GM19372 (cell line): ENCODE measurements at regions not wholly inside any gene's neighbourhood (a gene's known extent, or its start where the extent isn't known, plus 50 kb on each side); places are given as distances from the start of the nearest gene placed in this dataset.

Experiments
- ATAC-seq: cut with Tn5 transposase; IDR thresholded peaks from one replicate; pipeline ENCODE4 v1.9.1; 2021; ENCODE audit warnings: mild to moderate bottlenecking, low read depth, moderate library complexity; ENCODE audit not compliant: unreplicated experiment

- no peak for ATAC-seq
These were observed 58.8 kb downstream of the SPRY1 start for GRCh38 chr4:123455360-123455759.

DNA sequence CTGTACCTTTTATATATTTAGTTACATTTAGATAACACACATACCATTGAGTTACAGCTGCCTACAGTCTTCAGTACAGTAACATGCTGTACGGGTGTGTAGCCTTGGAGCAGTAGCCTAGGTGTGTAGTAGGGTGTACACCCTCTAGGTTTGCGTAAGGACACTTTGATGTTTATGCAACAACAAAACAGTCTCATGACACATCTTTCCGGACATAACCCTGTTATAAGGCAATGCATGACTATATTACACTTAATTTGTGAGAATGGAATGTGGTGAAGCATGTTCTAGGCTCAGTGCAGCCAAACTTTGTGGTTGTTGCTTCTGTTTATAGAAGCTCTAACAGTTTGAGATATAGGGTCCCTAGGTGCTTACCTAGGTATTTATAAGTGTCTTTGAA, 65.4 kb downstream of the SPRY1 start:
- no peak for ATAC-seq

DNA sequence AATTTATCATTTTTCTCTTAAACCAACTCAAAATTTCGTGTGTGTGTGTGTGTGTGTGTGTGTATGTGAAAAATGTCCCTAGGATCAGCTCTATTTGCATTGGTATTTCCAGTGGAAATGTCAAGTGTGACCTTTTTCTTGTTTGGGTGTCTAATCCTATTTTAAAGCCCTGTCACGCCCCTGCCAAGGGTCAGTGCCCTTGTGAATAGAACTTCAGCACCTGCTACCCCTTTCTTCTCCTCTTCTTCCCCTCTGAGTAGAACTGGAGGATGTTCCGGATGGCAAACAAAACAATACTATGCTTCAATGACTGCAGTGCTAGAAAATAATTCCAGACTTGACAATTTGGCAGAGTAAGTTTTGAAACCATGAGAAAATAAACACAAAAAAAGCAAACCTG, 67.3 kb downstream of the SPRY1 start:
- no peak for ATAC-seq

GRCh38 chr4:123465416-123465815, 68.8 kb downstream of the SPRY1 start:
- no peak for ATAC-seq

DNA sequence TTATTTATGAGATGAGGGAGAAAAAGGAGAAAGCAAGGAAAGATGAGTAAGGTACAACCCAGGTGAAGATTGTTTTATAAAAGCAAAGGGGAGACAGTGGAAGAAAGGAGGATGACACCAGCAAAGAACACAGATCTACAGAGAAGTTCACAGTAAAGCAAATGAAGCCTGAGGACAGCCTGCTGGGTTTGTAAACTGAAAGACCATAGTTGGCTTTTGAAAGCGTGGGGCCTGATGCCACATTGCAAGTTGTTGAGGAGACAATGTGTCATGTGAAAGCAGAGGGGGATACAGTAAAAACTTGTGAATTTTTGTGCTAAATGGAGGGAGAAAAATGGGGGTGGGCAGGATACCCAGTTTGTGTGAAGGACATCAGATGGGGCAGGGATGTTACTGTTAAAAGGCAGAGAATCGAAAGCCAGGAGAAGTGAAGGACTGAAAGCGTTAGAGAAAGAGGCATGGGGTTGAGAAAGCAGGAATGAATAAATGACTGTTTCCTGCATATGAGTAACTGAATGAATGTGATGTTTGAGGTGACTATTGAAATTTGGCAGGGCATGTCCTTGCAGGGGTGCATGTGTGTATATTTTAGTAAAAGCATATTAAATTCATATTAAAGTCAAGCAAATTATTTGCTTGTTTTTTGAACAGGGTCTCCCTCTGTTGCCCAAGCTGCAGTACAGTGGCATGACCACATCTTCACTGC, 69.6 kb downstream of the SPRY1 start:
- ATAC-seq, result no peak

GRCh38 chr4:123468479-123469031, 72.0 kb downstream of the SPRY1 start:
- no peak for ATAC-seq

- ATAC-seq, result no peak
These were observed 72.7 kb downstream of the SPRY1 start for GRCh38 chr4:123469245-123469644.

DNA sequence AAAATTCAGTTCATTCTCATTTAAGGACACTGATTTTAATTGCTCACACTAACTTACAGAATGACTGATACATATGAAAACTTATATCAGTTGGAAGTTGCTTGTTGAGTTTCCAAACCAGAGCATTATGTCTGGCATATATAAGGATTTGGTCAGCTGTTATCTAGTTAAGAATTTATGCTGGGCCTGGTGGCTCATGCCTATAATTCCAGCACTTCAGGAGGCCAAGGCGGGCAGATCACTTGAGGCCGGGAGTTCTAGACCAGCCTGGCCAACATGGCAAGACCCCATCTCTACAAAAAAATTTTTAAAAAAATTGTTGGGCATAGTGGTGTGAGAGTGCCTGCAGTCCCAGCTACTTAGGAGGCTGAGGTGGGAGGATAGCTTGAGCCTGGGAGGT, 73.1 kb downstream of the SPRY1 start:
- ATAC-seq, result no peak

- no peak for ATAC-seq
These were observed 74.0 kb downstream of the SPRY1 start for GRCh38 chr4:123470640-123471039.

DNA sequence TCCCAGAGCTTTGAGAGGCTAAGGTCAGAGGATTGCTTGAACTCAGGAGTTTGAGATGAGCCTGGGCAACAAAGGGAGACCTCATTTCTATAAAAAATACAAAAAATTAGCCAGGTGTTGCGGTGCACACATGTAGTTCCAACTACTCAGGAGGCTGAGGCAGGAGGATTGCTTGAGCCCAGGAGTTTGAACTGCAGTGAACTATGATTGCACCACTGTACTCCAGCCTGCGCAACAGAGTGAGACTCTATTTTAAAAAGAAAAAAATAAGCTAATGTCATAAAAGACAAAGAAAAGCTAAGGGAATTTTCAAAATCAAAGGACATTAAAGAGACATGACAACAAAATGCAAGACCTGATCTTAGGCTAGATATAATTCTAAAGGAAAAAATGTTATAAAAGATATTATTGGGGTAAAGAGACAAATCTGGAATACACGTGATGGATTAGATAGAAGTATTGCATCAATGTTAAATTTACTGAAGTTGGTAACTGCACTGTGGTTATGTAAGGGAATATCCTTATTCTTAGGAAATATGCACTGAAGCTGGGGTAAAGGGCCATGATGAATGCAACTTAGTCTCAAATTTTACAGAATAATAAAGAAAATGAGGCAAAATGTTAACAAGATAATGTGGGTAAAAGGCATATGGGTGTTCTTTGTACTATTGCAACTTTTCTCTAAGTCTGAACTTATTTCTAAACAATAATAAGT, 75.2 kb downstream of the SPRY1 start:
- no peak for ATAC-seq

DNA sequence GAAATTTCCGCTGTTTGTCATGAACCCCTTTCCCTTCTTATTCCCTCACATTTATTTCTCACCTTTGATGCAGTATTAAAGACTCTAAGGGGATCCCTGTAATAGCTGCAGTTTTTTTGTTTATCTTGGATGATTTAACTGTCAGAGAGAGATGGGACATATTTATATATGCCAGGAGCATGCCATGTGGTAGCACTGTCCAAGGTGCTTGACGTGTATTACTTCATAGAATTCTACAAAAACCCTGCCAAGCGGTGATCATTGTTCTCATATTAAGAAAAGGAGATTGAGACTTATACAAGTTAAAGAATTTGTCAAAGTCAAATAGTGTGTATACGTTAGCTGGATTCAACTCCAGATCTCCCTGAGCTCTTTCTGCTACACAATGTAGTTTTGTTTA, 78.2 kb downstream of the SPRY1 start:
- ATAC-seq, result no peak

GRCh38 chr4:123476089-123476488, 79.5 kb downstream of the SPRY1 start:
- no peak for ATAC-seq

- peak; percentile 54 for ATAC-seq
These were observed 81.2 kb downstream of the SPRY1 start for GRCh38 chr4:123477711-123478209.

DNA sequence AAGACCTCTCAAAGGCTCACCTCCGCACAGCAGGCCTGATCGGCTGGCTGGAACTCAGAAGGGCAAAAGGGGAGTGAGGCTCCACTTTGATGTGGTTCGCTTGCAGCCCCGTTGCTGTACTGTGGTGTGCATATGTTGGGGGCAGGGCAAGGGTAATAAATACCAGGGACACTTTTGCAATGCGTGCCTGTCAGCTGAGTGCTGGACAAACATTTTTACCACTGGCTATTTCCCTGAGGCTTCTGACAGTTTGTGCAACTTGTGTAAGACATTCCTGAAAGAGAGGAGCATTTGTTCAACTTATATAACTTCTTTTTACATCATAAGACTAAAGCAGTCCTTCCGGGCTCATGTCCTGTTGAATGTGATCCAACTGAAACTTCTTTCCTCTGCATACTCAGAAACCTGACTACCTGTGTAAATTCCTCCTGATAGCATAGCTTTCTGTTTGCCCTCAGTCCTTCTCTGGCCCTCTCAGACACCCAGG, 82.3 kb downstream of the SPRY1 start:
- ATAC-seq, result no peak

- no peak for ATAC-seq
These were observed 83.3 kb downstream of the SPRY1 start for GRCh38 chr4:123479944-123480343.

DNA sequence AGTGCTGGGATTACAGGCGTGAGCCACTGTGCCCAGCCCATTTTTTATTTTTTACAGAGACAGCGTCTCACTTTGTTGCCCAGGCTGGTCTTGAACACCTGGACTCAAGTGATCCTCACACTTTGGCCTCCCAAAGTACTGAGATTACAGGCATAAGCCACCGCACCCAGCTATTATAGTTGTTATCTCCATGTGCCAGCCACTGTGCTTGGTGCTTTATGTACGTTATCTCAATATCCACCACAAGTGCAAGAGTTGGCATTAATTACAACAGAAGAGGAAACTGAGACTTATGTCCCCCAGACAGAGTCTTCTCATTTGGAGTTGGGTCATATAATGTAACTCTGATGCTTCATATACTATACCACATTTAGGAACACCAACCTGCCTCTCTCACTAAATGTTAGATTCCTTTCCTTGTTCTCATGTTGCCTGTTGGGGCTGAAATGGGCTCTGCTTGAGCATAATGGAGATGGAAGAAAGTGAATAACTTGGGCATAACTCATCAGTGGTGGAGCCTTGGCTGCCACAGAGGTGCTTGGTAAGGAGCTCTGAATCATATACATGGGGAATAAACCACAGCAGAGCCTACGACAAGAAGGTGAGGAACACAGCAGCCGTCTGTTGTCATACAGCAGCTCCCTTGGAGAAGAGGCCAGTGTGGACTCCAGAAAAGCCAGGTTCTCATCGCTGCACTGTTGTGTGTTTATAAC, 84.3 kb downstream of the SPRY1 start:
- no peak for ATAC-seq

DNA sequence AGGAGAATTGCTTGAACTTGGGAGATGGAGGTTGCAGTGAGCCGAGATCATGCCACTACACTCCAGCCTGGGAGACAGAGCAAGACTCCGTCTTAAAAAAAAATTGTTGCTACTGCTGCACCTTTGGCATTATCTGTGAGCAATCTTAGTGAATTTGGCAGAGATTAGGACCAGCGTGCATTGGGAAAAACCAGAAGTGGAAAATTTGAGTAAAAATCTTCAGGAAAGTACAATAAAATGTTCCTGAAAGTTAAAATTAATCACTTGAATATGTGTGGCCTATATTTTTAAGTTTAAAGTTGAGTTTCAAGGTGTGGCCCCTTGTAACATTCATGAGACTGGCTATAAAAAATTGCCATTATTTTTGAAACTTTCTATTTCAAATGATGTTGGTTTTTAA, 85.1 kb downstream of the SPRY1 start:
- ATAC-seq, result no peak

GRCh38 chr4:123484291-123484926, 87.8 kb downstream of the SPRY1 start:
- no peak for ATAC-seq

GRCh38 chr4:123485601-123486000, 89.0 kb downstream of the SPRY1 start:
- ATAC-seq, result no peak

GRCh38 chr4:123488916-123489315, 92.3 kb downstream of the SPRY1 start:
- ATAC-seq, result no peak
